CD4-positive, alpha-beta T cell (primary cell): ENCODE measurements at regions not wholly inside any gene's neighbourhood (a gene's known extent, or its start where the extent isn't known, plus 50 kb on each side); places are given as distances from the start of the nearest gene placed in this dataset.

Experiments used
- ATAC-seq: fragments of 200-7000 bp; cut with Tn5 transposase; one replicate; pipeline ENCODE4 v1.10.0; 2022; ENCODE audit warnings: mild to moderate bottlenecking; ENCODE audit not compliant: poor library complexity
- CTCF ChIA-PET: fragments of 350-600 bp; sonication (Branson Sonifier 250); formaldehyde crosslinking; loops from one replicate; lab custom pipeline; 2021; ENCODE audit warnings: antibody characterized with exemption, inconsistent platforms; lab: Charles Lee
- POLR2A ChIA-PET: fragments of 350-600 bp; sonication (Branson Sonifier 250); formaldehyde crosslinking; loops from one replicate; lab custom pipeline; 2021; ENCODE audit warnings: antibody characterized with exemption, inconsistent platforms; lab: Charles Lee
- DNase-seq, 14 experiments: peaks; one replicate each; pipeline ENCODE4 v3.0.0-alpha.2; 2013 to 2020; ENCODE audit warnings: mixed read lengths in 2 of 14
- H3K27ac ChIP-seq, 2 donors: one replicate each; pipeline versions ENCODE4 v1.5.1 to v1.7.0; 2013; ENCODE audit warnings: low read length in 2 of 2, low read depth in 1 of 2, mild to moderate bottlenecking in 1 of 2
- H3K27me3 ChIP-seq, 2 experiments: 1 replicate in 1 of 2; 2 replicates in 1 of 2; pipeline versions ENCODE4 v1.6.1 to v1.7.0; 2013; ENCODE audit warnings: low read length in 2 of 2, control low read depth in 1 of 2, mild to moderate bottlenecking in 1 of 2, moderate library complexity in 1 of 2; ENCODE audit not compliant: insufficient read depth in 2 of 2, control insufficient read depth in 1 of 2
- H3K36me3 ChIP-seq: one replicate; pipeline ENCODE4 v1.6.1; 2013; ENCODE audit warnings: low read length, control low read depth; ENCODE audit not compliant: insufficient read depth
- H3K4me1 ChIP-seq: one replicate; pipeline ENCODE4 v1.6.1; 2013; ENCODE audit warnings: low read length, control low read depth; ENCODE audit not compliant: insufficient read depth
- H3K4me3 ChIP-seq: one replicate; pipeline ENCODE4 v1.5.1; 2013; ENCODE audit warnings: mild to moderate bottlenecking, low read length, moderate library complexity
- H3K9me3 ChIP-seq, 2 experiments: 1 replicate in 1 of 2; 2 replicates in 1 of 2; pipeline versions ENCODE4 v1.6.1 to v1.7.0; 2013; ENCODE audit warnings: low read length in 2 of 2, mild to moderate bottlenecking in 2 of 2, control low read depth in 1 of 2, moderate library complexity in 1 of 2; ENCODE audit not compliant: control insufficient read depth in 1 of 2, insufficient read depth in 1 of 2
- H3K27ac Mint-ChIP-seq: one replicate; pipeline ENCODE4 v1.8.0; 2020; ENCODE audit warnings: mixed read lengths
- H3K27me3 Mint-ChIP-seq: one replicate; pipeline ENCODE4 v1.8.0; 2021; ENCODE audit warnings: mixed read lengths
- H3K36me3 Mint-ChIP-seq: one replicate; pipeline ENCODE4 v1.8.0; 2021; ENCODE audit warnings: low read depth, mixed read lengths
- H3K4me1 Mint-ChIP-seq: one replicate; pipeline ENCODE4 v1.8.0; 2021; ENCODE audit warnings: low read depth, mixed read lengths
- H3K4me3 Mint-ChIP-seq: one replicate; pipeline ENCODE4 v1.8.0; 2020; ENCODE audit warnings: mild to moderate bottlenecking, mixed read lengths
- H3K9me3 Mint-ChIP-seq: one replicate; pipeline ENCODE4 v1.8.0; 2020; ENCODE audit warnings: mixed read lengths
- intact Hi-C, 2 experiments: fragments of 100-400 bp; cut with DNase I in 1 of 2; cut with micrococcal nuclease in 1 of 2; formaldehyde crosslinking; loops; one replicate each; pipeline versions ENCODE4 v1.15.1 to v1.9.0; 2023 to 2025; cut with DNase I, micrococcal nuclease
- TF ChIP-seq, protein P1 (sequence below): fragments of 200-600 bp; IDR thresholded peaks from one replicate; pipeline ENCODE4 v1.8.0; 2022; ENCODE audit warnings: antibody characterized with exemption, mild to moderate bottlenecking

DNA sequence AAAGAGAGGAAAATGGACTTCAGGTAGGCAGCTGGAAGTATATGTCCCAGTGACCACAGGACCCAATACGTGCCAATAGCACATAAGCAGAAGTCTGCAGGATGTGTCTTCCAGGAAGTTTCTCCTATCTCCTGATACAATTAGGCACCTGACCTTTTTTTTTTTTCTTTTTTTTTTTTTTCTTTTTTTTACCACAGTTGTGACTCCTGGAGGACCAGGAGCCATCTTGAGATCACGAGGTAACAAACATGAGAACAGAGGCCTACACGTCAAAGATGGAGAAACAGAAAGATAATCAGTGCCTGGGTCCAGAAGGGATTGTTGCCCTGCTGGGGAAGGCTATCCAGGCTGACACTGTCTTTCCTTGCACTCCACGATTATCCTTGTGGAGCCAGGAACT is 312.4 kb upstream of the NEBL start:
- no peak overlapping the region for H3K27ac ChIP-seq
- no peaks in the 10 kb centered on the region for H3K36me3 Mint-ChIP-seq
- peaks cover 0 to 3% of the 10 kb centered on the region in 2 experiments for H3K27me3 ChIP-seq
- H3K9me3 ChIP-seq: no peaks in the 10 kb centered on the region
- CTCF ChIA-PET: no interaction called here
- H3K4me1 ChIP-seq: no peaks in the 10 kb centered on the region
- TF ChIP-seq, protein P1, sequence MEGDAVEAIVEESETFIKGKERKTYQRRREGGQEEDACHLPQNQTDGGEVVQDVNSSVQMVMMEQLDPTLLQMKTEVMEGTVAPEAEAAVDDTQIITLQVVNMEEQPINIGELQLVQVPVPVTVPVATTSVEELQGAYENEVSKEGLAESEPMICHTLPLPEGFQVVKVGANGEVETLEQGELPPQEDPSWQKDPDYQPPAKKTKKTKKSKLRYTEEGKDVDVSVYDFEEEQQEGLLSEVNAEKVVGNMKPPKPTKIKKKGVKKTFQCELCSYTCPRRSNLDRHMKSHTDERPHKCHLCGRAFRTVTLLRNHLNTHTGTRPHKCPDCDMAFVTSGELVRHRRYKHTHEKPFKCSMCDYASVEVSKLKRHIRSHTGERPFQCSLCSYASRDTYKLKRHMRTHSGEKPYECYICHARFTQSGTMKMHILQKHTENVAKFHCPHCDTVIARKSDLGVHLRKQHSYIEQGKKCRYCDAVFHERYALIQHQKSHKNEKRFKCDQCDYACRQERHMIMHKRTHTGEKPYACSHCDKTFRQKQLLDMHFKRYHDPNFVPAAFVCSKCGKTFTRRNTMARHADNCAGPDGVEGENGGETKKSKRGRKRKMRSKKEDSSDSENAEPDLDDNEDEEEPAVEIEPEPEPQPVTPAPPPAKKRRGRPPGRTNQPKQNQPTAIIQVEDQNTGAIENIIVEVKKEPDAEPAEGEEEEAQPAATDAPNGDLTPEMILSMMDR: no peak
- H3K4me1 Mint-ChIP-seq: no peaks in the 10 kb centered on the region
- no peaks in the 10 kb centered on the region for H3K36me3 ChIP-seq
- no peak overlapping the region for H3K4me3 ChIP-seq
- no peak overlapping the region for H3K4me3 Mint-ChIP-seq
- no peak for DNase-seq
- intact Hi-C loops: no loop called here
- H3K27me3 Mint-ChIP-seq: peaks cover 23% of the 10 kb centered on the region
- POLR2A ChIA-PET: no interaction called here
- no peak overlapping the region for H3K27ac Mint-ChIP-seq
- no peaks in the 10 kb centered on the region for H3K9me3 Mint-ChIP-seq
- no peak for ATAC-seq

DNA sequence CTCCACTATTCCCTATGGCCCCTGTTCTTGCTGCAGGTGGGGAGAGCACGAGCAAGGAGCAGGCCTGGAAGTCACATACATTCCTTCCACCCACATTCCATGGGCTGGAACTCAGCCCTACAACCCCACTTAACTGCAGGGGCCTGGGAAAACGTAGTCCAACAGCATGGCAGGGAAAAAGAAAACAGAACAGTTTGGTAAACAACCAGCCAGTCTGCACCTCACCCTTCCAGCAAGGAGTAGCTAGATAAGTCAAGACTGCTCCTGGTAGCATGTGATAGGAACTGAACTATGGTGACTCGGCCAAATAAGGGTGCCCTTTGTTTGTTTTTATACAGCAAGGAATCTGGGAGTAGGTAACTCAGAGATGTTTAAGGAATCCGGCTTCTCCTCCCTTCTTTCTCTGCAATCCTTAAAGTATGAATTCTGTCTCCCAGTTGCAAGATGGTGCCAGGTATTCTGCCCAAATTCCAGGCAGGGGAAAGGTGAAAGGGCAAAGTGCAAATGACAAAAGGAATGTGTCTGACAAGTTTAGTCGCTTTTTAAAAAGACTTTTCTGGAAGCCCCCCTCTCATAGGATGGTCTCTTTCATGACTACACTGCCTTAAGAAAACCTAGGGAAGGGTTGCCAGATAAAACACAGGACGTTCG is 311.7 kb upstream of the NEBL start:
- DNase-seq (no peak), ATAC-seq (no peak)
- TF ChIP-seq, protein P1: no peak
- no peak overlapping the region for H3K27ac Mint-ChIP-seq
- no peaks in the 10 kb centered on the region for H3K9me3 Mint-ChIP-seq
- H3K36me3 Mint-ChIP-seq: no peaks in the 10 kb centered on the region
- H3K4me3 Mint-ChIP-seq: no peak overlapping the region
- no peak overlapping the region for H3K27ac ChIP-seq
- POLR2A ChIA-PET: no interaction called here
- H3K9me3 ChIP-seq: no peaks in the 10 kb centered on the region
- H3K4me1 Mint-ChIP-seq: no peaks in the 10 kb centered on the region
- CTCF ChIA-PET: no interaction called here
- H3K27me3 Mint-ChIP-seq: peaks cover 28% of the 10 kb centered on the region
- no peak overlapping the region for H3K4me3 ChIP-seq
- intact Hi-C loops: no loop called here
- no peaks in the 10 kb centered on the region for H3K4me1 ChIP-seq
- H3K36me3 ChIP-seq: no peaks in the 10 kb centered on the region
- H3K27me3 ChIP-seq: peaks cover 0 to 3% of the 10 kb centered on the region in 2 experiments

DNA sequence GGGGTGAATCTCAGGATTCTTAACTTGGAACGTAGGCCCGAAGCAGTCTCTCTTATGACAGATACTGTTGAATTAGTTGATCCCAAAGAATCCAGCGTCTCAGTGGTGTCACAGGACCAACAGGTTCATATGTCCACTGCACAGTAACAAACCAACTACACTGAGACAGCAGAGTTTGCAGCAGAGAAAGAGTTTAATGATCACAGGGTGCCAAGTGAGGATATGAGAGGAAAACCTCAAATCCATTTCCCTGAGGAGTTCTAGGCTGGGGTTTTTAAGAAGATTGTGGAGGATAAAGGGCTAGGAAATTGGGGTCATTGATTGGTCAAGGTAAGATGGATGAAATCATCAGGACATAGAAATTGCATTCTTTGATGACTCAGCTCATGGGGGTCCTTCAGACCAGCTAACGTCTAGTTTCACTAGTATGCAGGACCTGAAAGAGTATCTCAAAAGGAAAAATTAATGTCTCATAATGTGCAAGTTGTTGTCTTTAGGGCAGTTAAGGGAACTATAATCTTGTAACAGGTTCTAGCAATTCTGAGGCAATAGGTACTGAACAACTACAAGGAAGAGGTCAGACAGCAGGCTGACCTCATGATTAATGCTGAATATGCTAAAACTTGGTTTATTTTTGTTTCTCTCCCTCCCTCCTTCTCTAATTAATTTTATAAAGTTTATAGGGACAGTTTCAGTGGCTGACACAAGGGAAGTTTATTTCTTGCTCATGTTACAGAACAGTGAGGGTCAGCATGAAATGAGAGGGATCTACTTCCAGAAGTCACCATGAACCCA is 310.9 kb upstream of the NEBL start:
- Histone ChIP-seq H3K27ac (no peak overlapping the region), H3K36me3 (no peaks in the 10 kb centered on the region), H3K4me1 (no peaks in the 10 kb centered on the region), H3K4me3 (no peak overlapping the region), H3K27me3 (peaks cover 0 to 3% of the 10 kb centered on the region in 2 experiments), H3K9me3 (no peaks in the 10 kb centered on the region)
- ATAC-seq (no peak), DNase-seq (no peak)
- Mint-ChIP-seq H3K4me3 (no peak overlapping the region), H3K36me3 (no peaks in the 10 kb centered on the region), H3K4me1 (no peaks in the 10 kb centered on the region), H3K27ac (no peak overlapping the region), H3K27me3 (peaks cover 36% of the 10 kb centered on the region), H3K9me3 (no peaks in the 10 kb centered on the region)
- TF ChIP-seq, protein P1: no peak
- POLR2A ChIA-PET: no interaction called here
- CTCF ChIA-PET: no interaction called here
- intact Hi-C loops: no loop called here
